GM13976 (cell line): ENCODE measurements at regions not wholly inside any gene's neighbourhood (a gene's known extent, or its start where the extent isn't known, plus 50 kb on each side); places are given as distances from the start of the nearest gene placed in this dataset.

Source experiments
- DNase-seq: peaks from one replicate; pipeline ENCODE4 v3.0.0; 2012; ENCODE audit warnings: low spot score
- in situ Hi-C: fragments of 300-500 bp; cut with MboI; formaldehyde crosslinking; loops from one replicate; pipeline ENCODE4 v1.12.0; 2022; ENCODE audit warnings: low sequenced_read_pairs, mixed read lengths, inconsistent platforms; ENCODE audit not compliant: unreplicated experiment
- TF ChIP-seq, protein P1 (sequence below): IDR thresholded peaks from 2 replicates; pipeline ENCODE4 v1.5.1; 2012; ENCODE audit warnings: borderline replicate concordance, mild to moderate bottlenecking; ENCODE audit not compliant: insufficient read depth; ENCODE audit errors: extremely low read depth, missing control alignments, control extremely low read depth

GRCh38 chr7:130904031-130904757 is 170.2 kb upstream of the KLF14 start:
- TF ChIP-seq, protein P1, sequence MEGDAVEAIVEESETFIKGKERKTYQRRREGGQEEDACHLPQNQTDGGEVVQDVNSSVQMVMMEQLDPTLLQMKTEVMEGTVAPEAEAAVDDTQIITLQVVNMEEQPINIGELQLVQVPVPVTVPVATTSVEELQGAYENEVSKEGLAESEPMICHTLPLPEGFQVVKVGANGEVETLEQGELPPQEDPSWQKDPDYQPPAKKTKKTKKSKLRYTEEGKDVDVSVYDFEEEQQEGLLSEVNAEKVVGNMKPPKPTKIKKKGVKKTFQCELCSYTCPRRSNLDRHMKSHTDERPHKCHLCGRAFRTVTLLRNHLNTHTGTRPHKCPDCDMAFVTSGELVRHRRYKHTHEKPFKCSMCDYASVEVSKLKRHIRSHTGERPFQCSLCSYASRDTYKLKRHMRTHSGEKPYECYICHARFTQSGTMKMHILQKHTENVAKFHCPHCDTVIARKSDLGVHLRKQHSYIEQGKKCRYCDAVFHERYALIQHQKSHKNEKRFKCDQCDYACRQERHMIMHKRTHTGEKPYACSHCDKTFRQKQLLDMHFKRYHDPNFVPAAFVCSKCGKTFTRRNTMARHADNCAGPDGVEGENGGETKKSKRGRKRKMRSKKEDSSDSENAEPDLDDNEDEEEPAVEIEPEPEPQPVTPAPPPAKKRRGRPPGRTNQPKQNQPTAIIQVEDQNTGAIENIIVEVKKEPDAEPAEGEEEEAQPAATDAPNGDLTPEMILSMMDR = no peak
- DNase-seq = no peak
- in situ Hi-C loops = loop anchor here (5.0 kb wide), 1 partner anchor 128 kb away; no protein-coding TSS in a partner anchor

DNA sequence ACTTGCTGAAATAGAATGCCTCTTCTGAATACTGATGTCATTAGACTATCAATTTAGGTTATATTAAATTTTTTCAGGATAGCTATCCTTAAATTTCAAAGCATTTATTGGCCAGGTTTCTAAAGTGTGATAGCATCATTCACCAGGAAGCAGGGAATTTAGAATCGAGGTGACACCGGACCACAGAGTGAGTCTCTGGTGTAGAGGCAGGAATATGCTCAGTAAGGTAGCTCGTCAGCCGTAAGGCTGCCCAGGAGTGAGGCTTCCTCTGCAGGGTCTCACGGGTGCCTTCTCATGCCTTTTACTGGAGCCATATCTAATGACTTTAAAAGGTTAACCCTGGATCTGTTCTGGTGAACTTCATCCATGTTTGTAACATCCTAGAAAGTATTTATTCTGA is 170.8 kb upstream of the KLF14 start:
- TF ChIP-seq, protein P1 = no peak
- DNase-seq = no peak
- in situ Hi-C loops = loop anchor here (5.0 kb wide), 1 partner anchor 128 kb away; no protein-coding TSS in a partner anchor

GRCh38 chr7:130906575-130906974 is 172.6 kb upstream of the KLF14 start:
- in situ Hi-C loops = no loop called here
- DNase-seq = no peak
- TF ChIP-seq, protein P1 = no peak

DNA sequence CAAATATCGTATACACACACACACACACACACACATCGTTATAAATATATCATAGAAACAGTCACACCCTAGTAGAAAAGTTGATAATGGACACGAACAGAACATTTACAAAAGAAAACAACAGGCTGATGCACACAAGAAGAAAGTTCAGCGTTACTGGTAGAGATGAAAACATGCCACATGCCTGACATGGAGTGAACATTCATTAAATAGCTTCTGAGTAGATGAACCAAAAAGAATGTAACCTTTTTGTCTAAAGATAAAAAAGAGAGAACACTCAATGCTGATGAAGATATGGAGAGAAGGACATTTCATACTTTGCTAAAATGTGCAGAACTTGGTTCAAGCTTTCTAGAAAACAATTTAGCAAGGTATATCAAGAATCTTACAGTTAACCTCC is 173.4 kb upstream of the KLF14 start:
- TF ChIP-seq, protein P1 = no peak
- in situ Hi-C loops = no loop called here
- no peak for DNase-seq

GRCh38 chr7:130908345-130909160 is 174.5 kb upstream of the KLF14 start:
- DNase-seq = no peak
- TF ChIP-seq, protein P1 = no peak
- in situ Hi-C loops = no loop called here

DNA sequence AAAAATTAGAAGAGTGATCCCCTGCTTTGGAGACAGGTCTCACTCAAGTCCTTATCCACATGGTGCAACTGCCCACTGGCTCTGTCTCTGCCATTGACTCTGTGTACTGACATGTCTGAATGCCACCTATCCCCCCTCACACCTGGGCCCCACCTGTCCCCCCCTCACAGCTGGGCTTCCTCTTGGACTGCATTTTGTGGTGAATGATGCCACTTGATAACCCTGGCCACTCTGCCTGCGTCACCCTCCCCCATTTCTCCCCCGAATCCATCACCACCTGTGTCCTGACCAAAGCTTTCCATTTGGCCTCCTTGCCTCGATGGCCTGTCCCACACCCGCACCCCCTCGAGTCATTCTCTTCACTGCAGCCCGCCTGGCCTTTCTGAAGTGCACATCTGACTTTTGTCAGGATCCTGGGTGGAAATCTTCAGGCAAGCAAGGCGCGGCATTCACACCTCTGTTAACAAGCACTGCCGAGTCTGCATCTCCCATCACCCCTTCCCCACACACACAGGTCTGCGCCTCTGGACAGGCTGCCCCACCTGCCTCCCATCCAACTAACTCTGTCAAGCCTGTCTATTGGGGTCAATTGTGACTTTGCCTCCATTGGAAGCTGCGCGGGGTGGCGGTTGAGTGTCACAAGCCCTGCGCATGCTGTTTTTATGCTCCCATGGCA is 175.3 kb upstream of the KLF14 start:
- no peak for DNase-seq
- in situ Hi-C loops = no loop called here
- TF ChIP-seq, protein P1 = no peak
